Neural cell (in vitro differentiated cells): ENCODE measurements at regions not wholly inside any gene's neighbourhood (a gene's known extent, or its start where the extent isn't known, plus 50 kb on each side); places are given as distances from the start of the nearest gene placed in this dataset.

Source experiments
- H2AFZ ChIP-seq: fragments of 200-600, 300-800 bp; sonication (generic), shearing (Covaris generic); 2 replicates; pipeline ENCODE4 v1.6.0; 2014; ENCODE audit warnings: low read depth, mild to moderate bottlenecking, antibody characterized with exemption, low read length, moderate library complexity
- H3F3A ChIP-seq: fragments of 200-600 bp; shearing (Covaris generic); 2 replicates; pipeline ENCODE4 v1.6.1; 2016; ENCODE audit warnings: mild to moderate bottlenecking, moderate library complexity, mixed read lengths, antibody characterized with exemption, low read length; ENCODE audit not compliant: insufficient read depth, poor library complexity, severe bottlenecking
- H3K27ac ChIP-seq: fragments of 200-600, 300-800 bp; sonication (generic), shearing (Covaris generic); 2 replicates; pipeline ENCODE4 v1.5.1; 2014; ENCODE audit warnings: mild to moderate bottlenecking, low read length, moderate library complexity
- H3K27me3 ChIP-seq: fragments of 300-800, 200-600 bp; sonication (generic), shearing (Covaris generic); 2 replicates; pipeline ENCODE4 v1.6.0; 2014; ENCODE audit warnings: mild to moderate bottlenecking, low read depth, low read length, moderate library complexity; ENCODE audit not compliant: insufficient read depth
- H3K36me3 ChIP-seq: fragments of 300-800, 200-600 bp; sonication (generic), shearing (Covaris generic); 2 replicates; pipeline ENCODE4 v1.5.1; 2014; ENCODE audit warnings: mild to moderate bottlenecking, antibody characterized with exemption, low read length, moderate library complexity; ENCODE audit not compliant: insufficient read depth
- H3K4me2 ChIP-seq: fragments of 300-800, 200-600 bp; sonication (generic), shearing (Covaris generic); 2 replicates; pipeline ENCODE4 v1.6.0; 2014; ENCODE audit warnings: mild to moderate bottlenecking, low read length
- H3K4me3 ChIP-seq: fragments of 300-800, 200-600 bp; sonication (generic), shearing (Covaris generic); 2 replicates; pipeline ENCODE4 v1.5.1; 2014; ENCODE audit warnings: mild to moderate bottlenecking, low read length, moderate library complexity
- H3K79me2 ChIP-seq: fragments of 200-600 bp; shearing (Covaris generic); replicated peaks from 2 replicates; pipeline ENCODE4 v1.6.0; 2014; ENCODE audit warnings: mild to moderate bottlenecking, low read length, moderate library complexity; ENCODE audit not compliant: insufficient read depth
- H3K9ac ChIP-seq: fragments of 300-800, 200-600 bp; sonication (generic), shearing (Covaris generic); 2 replicates; pipeline ENCODE4 v1.6.1; 2016; ENCODE audit warnings: mild to moderate bottlenecking, low read length, mixed read lengths
- H3K9me2 ChIP-seq: fragments of 200-600 bp; shearing (Covaris generic); 2 replicates; pipeline ENCODE4 v1.6.1; 2016; ENCODE audit warnings: mild to moderate bottlenecking, low read length, mixed read lengths; ENCODE audit not compliant: insufficient read depth
- H3K9me3 ChIP-seq: fragments of 200-600, 300-800 bp; sonication (generic), shearing (Covaris generic); 2 replicates; pipeline ENCODE4 v1.6.1; 2016; ENCODE audit warnings: mild to moderate bottlenecking, mixed run types, low read length, moderate library complexity, mixed read lengths
- H4K20me1 ChIP-seq: fragments of 200-600 bp; shearing (Covaris generic); 2 replicates; pipeline ENCODE4 v1.6.1; 2016; ENCODE audit warnings: mild to moderate bottlenecking, mixed run types; ENCODE audit not compliant: insufficient read depth
- CTCF ChIP-seq: fragments of 450-650 bp; IDR thresholded peaks from 2 replicates; pipeline ENCODE4 v1.5.1; 2014; ENCODE audit warnings: antibody characterized with exemption, mild to moderate bottlenecking, moderate library complexity; ENCODE audit not compliant: poor library complexity, severe bottlenecking
- EP300 ChIP-seq: fragments of 450-650 bp; conservative IDR thresholded peaks from 2 replicates; pipeline ENCODE4 v1.6.1; 2014; ENCODE audit warnings: antibody characterized with exemption, mild to moderate bottlenecking, moderate library complexity; ENCODE audit not compliant: poor library complexity, severe bottlenecking
- EZH2 ChIP-seq: fragments of 200-600, 300-800 bp; shearing (Covaris generic), sonication (generic); IDR thresholded peaks from 2 replicates; pipeline ENCODE4 v1.6.1; 2014; ENCODE audit warnings: antibody characterized with exemption, low read length, borderline replicate concordance, mild to moderate bottlenecking; ENCODE audit not compliant: insufficient read depth, poor library complexity, severe bottlenecking
- MXI1 ChIP-seq: fragments of 450-650 bp; conservative IDR thresholded peaks from 2 replicates; pipeline ENCODE4 v1.6.1; 2014; ENCODE audit warnings: antibody characterized with exemption, mild to moderate bottlenecking; ENCODE audit not compliant: poor library complexity, severe bottlenecking
- POLR2AphosphoS5 ChIP-seq: IDR thresholded peaks from 2 replicates; pipeline ENCODE4 v1.6.1; 2012
- RAD21 ChIP-seq: fragments of 450-650 bp; conservative IDR thresholded peaks from 2 replicates; pipeline ENCODE4 v1.6.1; 2014; ENCODE audit warnings: antibody characterized with exemption, mild to moderate bottlenecking, moderate library complexity
- SMC3 ChIP-seq: fragments of 450-650 bp; conservative IDR thresholded peaks from 2 replicates; pipeline ENCODE4 v1.6.1; 2014; ENCODE audit warnings: antibody characterized with exemption, mild to moderate bottlenecking, moderate library complexity; ENCODE audit not compliant: poor library complexity
- TAF1 ChIP-seq: IDR thresholded peaks from 2 replicates; pipeline ENCODE4 v1.6.1; 2012; ENCODE audit warnings: low read depth
- TF ChIP-seq, protein P1 (sequence below): IDR thresholded peaks from 2 replicates; pipeline ENCODE4 v1.6.1; 2012; ENCODE audit warnings: borderline replicate concordance

- Histone ChIP-seq H3F3A (no peaks in the 10 kb centered on the region), H2AFZ (no peak overlapping the region), H4K20me1 (no peaks in the 10 kb centered on the region), H3K9ac (no peak overlapping the region), H3K9me2 (no peaks in the 10 kb centered on the region), H3K9me3 (no peaks in the 10 kb centered on the region), H3K27ac (no peak overlapping the region), H3K36me3 (no peaks in the 10 kb centered on the region), H3K4me2 (no peak overlapping the region), H3K27me3 (no peaks in the 10 kb centered on the region), H3K79me2 (no peaks in the 10 kb centered on the region), H3K4me3 (no peak overlapping the region)
- TF ChIP-seq TAF1 (no peak), EZH2 (no peak), EP300 (no peak), POLR2AphosphoS5 (no peak), MXI1 (no peak), RAD21 (no peak), CTCF (no peak), SMC3 (no peak)
- TF ChIP-seq, protein P1, sequence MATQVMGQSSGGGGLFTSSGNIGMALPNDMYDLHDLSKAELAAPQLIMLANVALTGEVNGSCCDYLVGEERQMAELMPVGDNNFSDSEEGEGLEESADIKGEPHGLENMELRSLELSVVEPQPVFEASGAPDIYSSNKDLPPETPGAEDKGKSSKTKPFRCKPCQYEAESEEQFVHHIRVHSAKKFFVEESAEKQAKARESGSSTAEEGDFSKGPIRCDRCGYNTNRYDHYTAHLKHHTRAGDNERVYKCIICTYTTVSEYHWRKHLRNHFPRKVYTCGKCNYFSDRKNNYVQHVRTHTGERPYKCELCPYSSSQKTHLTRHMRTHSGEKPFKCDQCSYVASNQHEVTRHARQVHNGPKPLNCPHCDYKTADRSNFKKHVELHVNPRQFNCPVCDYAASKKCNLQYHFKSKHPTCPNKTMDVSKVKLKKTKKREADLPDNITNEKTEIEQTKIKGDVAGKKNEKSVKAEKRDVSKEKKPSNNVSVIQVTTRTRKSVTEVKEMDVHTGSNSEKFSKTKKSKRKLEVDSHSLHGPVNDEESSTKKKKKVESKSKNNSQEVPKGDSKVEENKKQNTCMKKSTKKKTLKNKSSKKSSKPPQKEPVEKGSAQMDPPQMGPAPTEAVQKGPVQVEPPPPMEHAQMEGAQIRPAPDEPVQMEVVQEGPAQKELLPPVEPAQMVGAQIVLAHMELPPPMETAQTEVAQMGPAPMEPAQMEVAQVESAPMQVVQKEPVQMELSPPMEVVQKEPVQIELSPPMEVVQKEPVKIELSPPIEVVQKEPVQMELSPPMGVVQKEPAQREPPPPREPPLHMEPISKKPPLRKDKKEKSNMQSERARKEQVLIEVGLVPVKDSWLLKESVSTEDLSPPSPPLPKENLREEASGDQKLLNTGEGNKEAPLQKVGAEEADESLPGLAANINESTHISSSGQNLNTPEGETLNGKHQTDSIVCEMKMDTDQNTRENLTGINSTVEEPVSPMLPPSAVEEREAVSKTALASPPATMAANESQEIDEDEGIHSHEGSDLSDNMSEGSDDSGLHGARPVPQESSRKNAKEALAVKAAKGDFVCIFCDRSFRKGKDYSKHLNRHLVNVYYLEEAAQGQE = no peak
Observed at GRCh38 chr14:43579671-43580070, 927.4 kb downstream of the FSCB start.

GRCh38 chr14:43568022-43568421 is 939.1 kb downstream of the FSCB start:
- Histone ChIP-seq H2AFZ (no peak overlapping the region), H3K27me3 (no peaks in the 10 kb centered on the region), H3K4me3 (no peak overlapping the region), H3K79me2 (no peaks in the 10 kb centered on the region), H3F3A (no peaks in the 10 kb centered on the region), H3K9me3 (no peaks in the 10 kb centered on the region), H3K9ac (no peak overlapping the region), H3K36me3 (no peaks in the 10 kb centered on the region), H4K20me1 (no peaks in the 10 kb centered on the region), H3K9me2 (no peaks in the 10 kb centered on the region), H3K27ac (no peak overlapping the region), H3K4me2 (no peak overlapping the region)
- TF ChIP-seq CTCF (no peak), EP300 (peak; percentile 40)
